Breast epithelium (tissue), 4 donors: ENCODE measurements at regions not wholly inside any gene's neighbourhood (a gene's known extent, or its start where the extent isn't known, plus 50 kb on each side); places are given as distances from the start of the nearest gene placed in this dataset.
"Not testable (repeated sequence)": the region's sequence is repeated elsewhere in the genome, so short reads cannot be mapped to it uniquely, and the experiment has no call there.

Source experiments
- DNase-seq, 2 donors: peaks; one replicate each; pipeline ENCODE4 v3.0.0-alpha.2; 2019; ENCODE audit warnings: low spot score in 2 of 2
- H3K27ac ChIP-seq, 2 donors: fragments of 200-600 bp; sonication (generic) in 1 of 2; one replicate each; pipeline ENCODE4 v1.5.1; 2016 to 2019; ENCODE audit warnings: mild to moderate bottlenecking in 1 of 2
- H3K27me3 ChIP-seq, 2 donors: fragments of 200-600 bp; sonication (generic) in 1 of 2; one replicate each; pipeline versions ENCODE4 v1.5.1 to v1.6.0; 2017 to 2019; ENCODE audit warnings: control low read depth in 1 of 2, mild to moderate bottlenecking in 1 of 2
- H3K36me3 ChIP-seq: fragments of 200-600 bp; one replicate; pipeline ENCODE4 v1.5.1; 2019
- H3K4me1 ChIP-seq, 2 donors: fragments of 200-600 bp; sonication (generic); one replicate each; pipeline ENCODE4 v1.5.1; 2016 to 2019; ENCODE audit warnings: control low read depth in 1 of 2
- H3K4me3 ChIP-seq, 3 donors: fragments of 200-600 bp; sonication (generic); 1 replicate in 2 of 3; 2 replicates in 1 of 3; pipeline ENCODE4 v1.5.1; 2016 to 2019; ENCODE audit warnings: mild to moderate bottlenecking in 3 of 3, moderate library complexity in 2 of 3
- H3K9me3 ChIP-seq, 2 donors: fragments of 200-600 bp; sonication (generic) in 1 of 2; one replicate each; pipeline ENCODE4 v1.5.1; 2016 to 2019; ENCODE audit warnings: control low read depth in 1 of 2
- CTCF ChIP-seq, 3 donors: fragments of 450-650 bp; IDR thresholded peaks; one replicate each; pipeline ENCODE4 v1.5.1; 2016 to 2017; ENCODE audit warnings: antibody characterized with exemption in 3 of 3, mild to moderate bottlenecking in 3 of 3, moderate library complexity in 3 of 3
- POLR2A ChIP-seq: fragments of 450-650 bp; IDR thresholded peaks from one replicate; pipeline ENCODE4 v1.6.1; 2016; ENCODE audit warnings: antibody characterized with exemption, mild to moderate bottlenecking, moderate library complexity
- POLR2AphosphoS5 ChIP-seq, 3 donors: sonication (generic); formaldehyde crosslinking; IDR thresholded peaks; one replicate each; pipeline ENCODE4 v1.6.1; 2017; ENCODE audit warnings: antibody characterized with exemption in 3 of 3
- intact Hi-C: fragments of 100-400 bp; cut with DNase I; formaldehyde crosslinking; loops from one replicate; pipeline ENCODE4 v1.15.1; 2023; ENCODE audit warnings: low total_unique reads

- no peaks in the 10 kb centered on the region for H3K9me3 ChIP-seq
- no peaks in the 10 kb centered on the region for H3K27me3 ChIP-seq
- DNase-seq = no peak
- H3K4me3 ChIP-seq = no peak overlapping the region
- H3K36me3 ChIP-seq = no peaks in the 10 kb centered on the region
- intact Hi-C loops = no loop called here
- H3K27ac ChIP-seq = no peak overlapping the region
- H3K4me1 ChIP-seq = no peaks in the 10 kb centered on the region
- TF ChIP-seq POLR2A (no peak), CTCF (IDR thresholded peaks at IDR 0.05) (no peak), POLR2AphosphoS5 (IDR thresholded peaks at IDR 0.05) (no peak)
Measured at GRCh38 chr6:96410467-96410866, 111.1 kb upstream of the UFL1 start.

- Histone ChIP-seq H3K36me3 (no peaks in the 10 kb centered on the region), H3K4me1 (no peaks in the 10 kb centered on the region), H3K9me3 (peaks cover 6 to 12% of the 10 kb centered on the region in 2 donors), H3K4me3 (no peak overlapping the region), H3K27me3 (no peaks in the 10 kb centered on the region), H3K27ac (no peak overlapping the region)
- intact Hi-C loops = no loop called here
- TF ChIP-seq POLR2A (no peak), POLR2AphosphoS5 (IDR thresholded peaks at IDR 0.05) (no peak), CTCF (IDR thresholded peaks at IDR 0.05) (no peak)
- DNase-seq = no peak
Measured at GRCh38 chr6:96420294-96420693, 101.3 kb upstream of the UFL1 start.

GRCh38 chr6:96433950-96434349, 87.7 kb upstream of the UFL1 start:
- intact Hi-C loops = no loop called here
- Histone ChIP-seq H3K4me1 (no peaks in the 10 kb centered on the region), H3K4me3 (no peak overlapping the region), H3K9me3 (peaks cover 7 to 10% of the 10 kb centered on the region in 2 donors), H3K27ac (no peak overlapping the region), H3K36me3 (no peaks in the 10 kb centered on the region), H3K27me3 (no peaks in the 10 kb centered on the region)
- DNase-seq = no peak
- no peak for TF ChIP-seq POLR2A
- no peak for TF ChIP-seq CTCF (IDR thresholded peaks at IDR 0.05)
- TF ChIP-seq POLR2AphosphoS5 (IDR thresholded peaks at IDR 0.05) = no peak

GRCh38 chr6:96436398-96436797, 85.2 kb upstream of the UFL1 start:
- Histone ChIP-seq H3K9me3 (peaks cover 7 to 10% of the 10 kb centered on the region in 2 donors), H3K4me1 (no peaks in the 10 kb centered on the region), H3K4me3 (no peak overlapping the region), H3K27me3 (no peaks in the 10 kb centered on the region), H3K36me3 (no peaks in the 10 kb centered on the region), H3K27ac (no peak overlapping the region)
- no peak for TF ChIP-seq POLR2A
- TF ChIP-seq CTCF (IDR thresholded peaks at IDR 0.05) = no peak
- TF ChIP-seq POLR2AphosphoS5 (IDR thresholded peaks at IDR 0.05) = no peak
- no peak for DNase-seq
- intact Hi-C loops = no loop called here

GRCh38 chr6:96437228-96437627, 84.4 kb upstream of the UFL1 start:
- H3K4me1 ChIP-seq, H3K4me3 ChIP-seq, H3K27me3 ChIP-seq, H3K27ac ChIP-seq, H3K36me3 ChIP-seq, H3K9me3 ChIP-seq, DNase-seq, intact Hi-C loops: not testable (repeated sequence)
